Activated CD4-positive, alpha-beta T cell treated with anti-CD3 and anti-CD28 coated beads, Interleukin-2, Interleukin-4, amounts not matched to agents 100 ng/mL and 50 ng/mL, durations not matched to agents 16 hours and 8 hours (primary cell): ENCODE measurements at regions not wholly inside any gene's neighbourhood (a gene's known extent, or its start where the extent isn't known, plus 50 kb on each side); places are given as distances from the start of the nearest gene placed in this dataset.
"Not testable (repeated sequence)": the region's sequence is repeated elsewhere in the genome, so short reads cannot be mapped to it uniquely, and the experiment has no call there.

Experiments used
- DNase-seq: peaks from one replicate; pipeline ENCODE4 v3.0.0-alpha.2; 2020; ENCODE audit warnings: low spot score

GRCh38 chr3:81182086-81182875, 579.2 kb downstream of the GBE1 start:
- not testable (repeated sequence) for DNase-seq

- no peak for DNase-seq
Measured at GRCh38 chr3:81173514-81173913, 587.9 kb downstream of the GBE1 start.

GRCh38 chr3:81170298-81170697, 591.1 kb downstream of the GBE1 start:
- DNase-seq = no peak

GRCh38 chr3:81164806-81165205, 596.6 kb downstream of the GBE1 start:
- no peak for DNase-seq

- DNase-seq = no peak
Measured at GRCh38 chr3:81161851-81162250, 599.6 kb downstream of the GBE1 start.

- no peak for DNase-seq
Measured at GRCh38 chr3:81161100-81161499, 600.3 kb downstream of the GBE1 start.

- DNase-seq = no peak
Measured at GRCh38 chr3:81154611-81155143, 606.8 kb downstream of the GBE1 start.

GRCh38 chr3:81152156-81152555, 609.3 kb downstream of the GBE1 start:
- no peak for DNase-seq

GRCh38 chr3:81132995-81133394, 628.5 kb downstream of the GBE1 start:
- DNase-seq = no peak

- DNase-seq = no peak
Measured at GRCh38 chr3:81105789-81106488, 655.5 kb downstream of the GBE1 start.

GRCh38 chr3:81105206-81105605, 656.2 kb downstream of the GBE1 start:
- no peak for DNase-seq

GRCh38 chr3:81097889-81098288, 663.6 kb downstream of the GBE1 start:
- DNase-seq = no peak

GRCh38 chr3:81095956-81096355, 665.5 kb downstream of the GBE1 start:
- no peak for DNase-seq

- no peak for DNase-seq
Measured at GRCh38 chr3:81094986-81095385, 666.5 kb downstream of the GBE1 start.

- no peak for DNase-seq
Measured at GRCh38 chr3:81087607-81088006, 673.8 kb downstream of the GBE1 start.

- DNase-seq = no peak
Measured at GRCh38 chr3:81086348-81086747, 675.1 kb downstream of the GBE1 start.

- DNase-seq = no peak
Measured at GRCh38 chr3:81080608-81081007, 680.8 kb downstream of the GBE1 start.

GRCh38 chr3:81072591-81072990, 688.9 kb downstream of the GBE1 start:
- DNase-seq = no peak

- no peak for DNase-seq
Measured at GRCh38 chr3:81068546-81068945, 692.9 kb downstream of the GBE1 start.

GRCh38 chr3:81063896-81064295, 697.5 kb downstream of the GBE1 start:
- DNase-seq = no peak

GRCh38 chr3:81051133-81051532, 710.3 kb downstream of the GBE1 start:
- DNase-seq = not testable (repeated sequence)

- DNase-seq = no peak
Measured at GRCh38 chr3:81048058-81048665, 713.3 kb downstream of the GBE1 start.

- DNase-seq = no peak
Measured at GRCh38 chr3:81045976-81046375, 715.5 kb downstream of the GBE1 start.
